Cardiac fibroblast (primary cell): ENCODE measurements at regions not wholly inside any gene's neighbourhood (a gene's known extent, or its start where the extent isn't known, plus 50 kb on each side); places are given as distances from the start of the nearest gene placed in this dataset.
"Not testable (repeated sequence)": the region's sequence is repeated elsewhere in the genome, so short reads cannot be mapped to it uniquely, and the experiment has no call there.

Source experiments
- DNase-seq, 2 donors: peaks; one replicate each; pipeline versions ENCODE4 v3.0.0 to v3.0.0-alpha.2; 2010; ENCODE audit warnings: low read depth in 2 of 2
- H3K4me3 ChIP-seq, 2 donors: replicated peaks in 1 of 2; 1 replicate in 1 of 2; 2 replicates in 1 of 2; pipeline ENCODE4 v1.5.1; 2011; ENCODE audit warnings: low read depth in 2 of 2, low read length in 2 of 2, mild to moderate bottlenecking in 2 of 2, moderate library complexity in 1 of 2
- TF ChIP-seq, protein P1 (sequence below): IDR thresholded peaks from one replicate; pipeline ENCODE4 v1.5.1; 2011; ENCODE audit warnings: low read depth, mild to moderate bottlenecking, low read length, inconsistent platforms

DNA sequence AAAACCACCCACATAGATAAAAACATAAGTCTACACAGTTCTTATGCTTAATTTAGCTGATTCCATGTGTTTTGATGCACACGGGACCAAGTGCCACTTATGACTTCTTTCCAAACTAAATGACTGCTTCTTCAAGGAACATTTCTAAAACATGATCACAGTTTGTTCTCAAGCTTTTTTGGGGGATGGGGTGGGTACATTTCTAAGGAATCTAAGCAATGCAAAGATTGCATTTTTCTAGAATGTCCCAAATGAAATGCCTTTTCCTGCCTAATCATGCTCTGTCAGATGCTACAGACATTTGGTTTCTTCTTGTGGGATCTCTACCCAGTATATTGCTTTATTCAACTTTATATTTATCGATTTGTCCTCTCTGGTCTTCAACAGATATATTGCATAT, 496.8 kb upstream of the JAG1 start:
- TF ChIP-seq, protein P1, sequence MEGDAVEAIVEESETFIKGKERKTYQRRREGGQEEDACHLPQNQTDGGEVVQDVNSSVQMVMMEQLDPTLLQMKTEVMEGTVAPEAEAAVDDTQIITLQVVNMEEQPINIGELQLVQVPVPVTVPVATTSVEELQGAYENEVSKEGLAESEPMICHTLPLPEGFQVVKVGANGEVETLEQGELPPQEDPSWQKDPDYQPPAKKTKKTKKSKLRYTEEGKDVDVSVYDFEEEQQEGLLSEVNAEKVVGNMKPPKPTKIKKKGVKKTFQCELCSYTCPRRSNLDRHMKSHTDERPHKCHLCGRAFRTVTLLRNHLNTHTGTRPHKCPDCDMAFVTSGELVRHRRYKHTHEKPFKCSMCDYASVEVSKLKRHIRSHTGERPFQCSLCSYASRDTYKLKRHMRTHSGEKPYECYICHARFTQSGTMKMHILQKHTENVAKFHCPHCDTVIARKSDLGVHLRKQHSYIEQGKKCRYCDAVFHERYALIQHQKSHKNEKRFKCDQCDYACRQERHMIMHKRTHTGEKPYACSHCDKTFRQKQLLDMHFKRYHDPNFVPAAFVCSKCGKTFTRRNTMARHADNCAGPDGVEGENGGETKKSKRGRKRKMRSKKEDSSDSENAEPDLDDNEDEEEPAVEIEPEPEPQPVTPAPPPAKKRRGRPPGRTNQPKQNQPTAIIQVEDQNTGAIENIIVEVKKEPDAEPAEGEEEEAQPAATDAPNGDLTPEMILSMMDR, result no peak
- H3K4me3 ChIP-seq, result no peak overlapping the region

DNA sequence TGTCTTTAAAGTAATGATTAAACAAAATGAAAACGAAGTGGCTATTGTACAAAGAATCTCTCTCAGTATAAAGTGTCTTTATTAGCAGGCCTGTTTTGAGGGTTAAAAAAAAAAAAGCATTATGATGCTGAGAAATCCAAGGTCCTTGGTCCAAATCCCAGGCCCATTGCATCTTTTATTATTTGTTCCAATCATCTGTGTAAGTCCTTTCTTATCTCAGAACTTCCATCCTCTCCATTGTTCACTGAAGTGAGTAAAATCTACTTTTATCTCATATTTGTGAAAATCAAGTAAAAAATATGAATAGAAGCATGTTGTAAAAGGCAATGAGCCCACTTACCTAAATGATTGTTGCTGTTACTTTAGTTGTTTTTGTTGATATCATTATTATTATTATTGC, 499.1 kb upstream of the JAG1 start:
- TF ChIP-seq, protein P1, result no peak
- peak in 1 of 2 donors; percentile 36 for DNase-seq
- no peak overlapping the region for H3K4me3 ChIP-seq

More for the DNA sequence above, 496.8 kb upstream of the JAG1 start:
- DNase-seq, result peak; percentile 68 to 91

DNA sequence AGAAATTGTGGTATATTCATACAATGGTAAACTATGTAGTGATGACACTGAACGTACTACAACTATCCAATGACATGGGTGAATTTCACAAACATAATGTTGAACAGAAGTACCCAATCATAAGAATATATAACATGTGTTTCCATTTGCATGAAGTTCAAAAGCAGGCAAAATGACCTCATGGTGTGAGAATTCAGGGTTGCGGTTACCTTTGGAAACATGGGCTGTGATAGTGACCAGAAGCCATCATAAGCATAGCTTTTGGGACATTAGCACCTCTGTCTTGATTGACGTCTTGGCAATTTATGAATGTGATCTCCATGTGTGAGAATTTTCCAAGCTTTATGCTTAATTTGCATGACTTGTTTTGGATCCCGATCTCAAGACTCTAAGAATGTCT, 500.1 kb upstream of the JAG1 start:
- DNase-seq, result no peak
- TF ChIP-seq, protein P1, result no peak
- H3K4me3 ChIP-seq, result no peak overlapping the region

DNA sequence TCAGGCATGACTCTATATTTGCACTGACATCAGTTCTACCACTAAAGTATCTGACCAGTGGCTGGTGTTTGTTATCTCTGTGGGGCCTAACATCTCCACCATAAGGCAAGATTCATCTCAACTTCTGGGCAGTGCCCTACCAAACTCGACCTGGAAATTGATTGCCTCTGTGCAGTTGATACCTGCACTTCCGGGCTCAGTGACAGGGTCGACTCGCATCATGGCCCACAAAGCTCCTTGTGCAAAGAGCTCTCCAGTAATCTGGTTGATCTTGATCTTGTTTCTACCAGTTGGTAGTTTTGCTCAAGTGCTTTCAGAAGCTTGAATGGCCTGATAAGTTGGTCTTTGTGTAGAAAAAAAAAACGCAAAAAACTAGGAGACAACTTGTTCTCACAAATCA, 501.1 kb upstream of the JAG1 start:
- no peak for DNase-seq
- TF ChIP-seq, protein P1, result no peak
- H3K4me3 ChIP-seq, result no peak overlapping the region

DNA sequence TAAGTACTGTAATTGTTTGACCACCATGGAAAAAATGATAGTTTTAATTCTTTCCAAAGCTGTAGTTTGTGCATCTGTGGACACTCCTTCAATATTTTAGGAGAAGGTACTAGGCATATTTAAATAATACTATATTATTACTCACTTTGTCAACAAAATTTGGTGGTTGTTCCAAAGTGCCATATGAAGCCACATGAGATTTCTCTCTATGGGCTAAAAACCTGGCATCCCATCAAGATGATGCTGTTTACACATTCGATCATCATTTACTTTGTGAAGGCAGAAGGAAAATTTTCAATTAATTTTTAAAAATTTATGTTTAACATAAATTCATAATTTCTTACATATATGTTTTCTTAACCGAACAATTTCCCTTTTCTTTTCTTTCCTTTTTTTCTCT, 502.6 kb upstream of the JAG1 start:
- H3K4me3 ChIP-seq, result no peak overlapping the region
- no peak for DNase-seq
- TF ChIP-seq, protein P1, result no peak

DNA sequence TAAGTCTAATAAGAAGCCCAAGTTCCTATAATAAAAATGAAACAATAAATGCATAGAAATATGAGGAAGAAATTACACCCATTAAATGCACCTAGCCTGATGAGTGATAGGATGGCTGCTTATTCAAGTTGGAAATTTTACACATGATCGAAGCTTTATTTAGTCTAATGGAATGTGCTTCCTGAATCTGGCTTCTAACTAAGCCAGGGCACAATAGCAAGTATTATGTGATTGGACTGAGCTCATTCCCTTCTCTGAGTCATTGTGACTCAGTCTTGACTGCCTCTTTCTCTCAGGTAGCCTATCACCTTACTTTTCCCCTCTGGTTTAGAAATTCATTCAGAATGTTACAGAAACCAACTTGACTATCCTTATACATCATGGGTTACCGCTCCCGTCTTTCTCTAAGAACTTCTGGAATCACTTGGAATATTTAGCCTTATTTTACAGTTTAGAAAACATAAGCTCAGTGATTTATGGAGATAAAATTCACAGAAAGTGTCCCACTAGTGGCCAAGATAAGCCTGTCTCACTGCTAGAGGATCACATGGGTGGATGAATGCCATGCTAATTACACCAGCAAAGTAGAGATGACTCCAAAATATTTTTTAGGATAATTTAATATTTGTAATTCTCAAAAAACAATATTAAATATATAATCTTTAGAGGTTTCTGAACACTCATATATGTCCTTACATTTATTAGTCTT, 505.3 kb upstream of the JAG1 start:
- no peak overlapping the region for H3K4me3 ChIP-seq
- peak; percentile 52 to 89 for DNase-seq
- TF ChIP-seq, protein P1, result no peak

DNA sequence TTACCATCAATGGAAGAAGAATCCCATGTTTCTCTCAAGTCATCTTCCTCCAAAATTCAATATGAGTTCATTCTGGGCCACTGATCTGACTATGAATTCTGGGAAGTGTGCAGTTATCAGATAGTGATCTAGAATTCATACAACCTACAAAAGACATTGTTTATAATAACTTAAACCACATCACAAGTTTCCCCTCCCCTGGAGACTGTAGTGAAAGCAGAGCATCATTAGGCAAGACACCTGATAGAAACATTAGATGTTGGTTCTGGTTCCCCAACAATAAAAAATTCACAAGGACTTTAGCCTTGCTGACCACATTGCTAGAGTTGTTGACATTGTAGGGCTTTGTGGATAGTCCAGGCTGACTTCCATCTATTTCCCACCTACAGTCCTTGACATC, 506.4 kb upstream of the JAG1 start:
- DNase-seq, result no peak
- H3K4me3 ChIP-seq, result no peak overlapping the region
- TF ChIP-seq, protein P1, result no peak

DNA sequence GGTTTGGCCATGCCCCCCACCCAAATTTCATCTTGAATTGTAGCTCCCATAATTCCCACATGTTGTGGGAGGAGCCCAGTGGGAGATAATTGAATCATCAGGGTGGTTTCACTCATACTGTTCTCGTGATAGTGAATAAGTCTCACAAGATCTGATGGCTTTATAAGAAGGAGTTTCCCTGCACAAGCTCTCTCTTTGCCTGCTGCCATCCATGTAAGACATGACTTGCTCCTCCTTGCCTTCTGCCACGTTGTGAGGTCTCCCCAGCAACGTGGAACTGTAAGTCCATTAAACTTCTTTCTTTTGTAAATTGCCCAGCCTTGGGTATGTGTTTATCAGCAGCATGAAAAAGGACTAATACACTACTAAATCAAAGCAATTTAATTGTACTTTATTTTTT, 507.3 kb upstream of the JAG1 start:
- H3K4me3 ChIP-seq, DNase-seq: not testable (repeated sequence)
